HEK293T (cell line): ENCODE measurements at regions not wholly inside any gene's neighbourhood (a gene's known extent, or its start where the extent isn't known, plus 50 kb on each side); places are given as distances from the start of the nearest gene placed in this dataset.

Experiments
- BHLHE40 ChIP-seq: fragments of 450-650 bp; IDR thresholded peaks from 2 replicates; pipeline ENCODE4 v1.6.1; 2016; ENCODE audit warnings: mild to moderate bottlenecking, moderate library complexity, borderline replicate concordance
- FOXK2 ChIP-seq: fragments of 450-650 bp; IDR thresholded peaks from 2 replicates; pipeline ENCODE4 v1.6.1; 2016; ENCODE audit warnings: mild to moderate bottlenecking
- FOXM1 ChIP-seq: fragments of 450-650 bp; IDR thresholded peaks from 2 replicates; pipeline ENCODE4 v1.6.1; 2017; ENCODE audit warnings: mild to moderate bottlenecking, borderline replicate concordance
- HDGF ChIP-seq: fragments of 450-650 bp; IDR thresholded peaks from 2 replicates; pipeline ENCODE4 v1.6.1; 2017; ENCODE audit warnings: antibody characterized with exemption, borderline replicate concordance

- no peak for TF ChIP-seq FOXK2
- no peak for TF ChIP-seq FOXM1
- no peak for TF ChIP-seq BHLHE40
- TF ChIP-seq HDGF, result no peak
These were observed 253.3 kb upstream of the TANK start for GRCh38 chr2:160906878-160907277.
